Adipocyte (in vitro differentiated cells): ENCODE measurements at regions not wholly inside any gene's neighbourhood (a gene's known extent, or its start where the extent isn't known, plus 50 kb on each side); places are given as distances from the start of the nearest gene placed in this dataset.
"Not testable (repeated sequence)": the region's sequence is repeated elsewhere in the genome, so short reads cannot be mapped to it uniquely, and the experiment has no call there.

Experiments used
- DNase-seq: peaks from one replicate; pipeline ENCODE4 v3.0.0-alpha.2; 2015; ENCODE audit warnings: low read depth
- H3K27me3 ChIP-seq: replicated peaks from 2 replicates; pipeline ENCODE4 v1.7.0; 2013; ENCODE audit warnings: mild to moderate bottlenecking, low read length, moderate library complexity; ENCODE audit not compliant: control insufficient read depth, insufficient read depth
- H3K36me3 ChIP-seq: 2 replicates; pipeline ENCODE4 v1.7.0; 2013; ENCODE audit warnings: low read length, mild to moderate bottlenecking, moderate library complexity; ENCODE audit not compliant: control insufficient read depth, insufficient read depth, severe bottlenecking
- H3K4me1 ChIP-seq: 2 replicates; pipeline ENCODE4 v1.7.0; 2013; ENCODE audit warnings: mild to moderate bottlenecking, low read length, moderate library complexity; ENCODE audit not compliant: control insufficient read depth, insufficient read depth
- H3K4me3 ChIP-seq: 2 replicates; pipeline ENCODE4 v1.7.0; 2013; ENCODE audit warnings: mild to moderate bottlenecking, low read length, moderate library complexity
- H3K9ac ChIP-seq: 2 replicates; pipeline ENCODE4 v1.7.0; 2013; ENCODE audit warnings: mild to moderate bottlenecking, low read length, moderate library complexity
- H3K9me3 ChIP-seq: 2 replicates; pipeline ENCODE4 v1.7.0; 2013; ENCODE audit warnings: mild to moderate bottlenecking, low read length, moderate library complexity; ENCODE audit not compliant: control insufficient read depth

GRCh38 chr10:91745090-91745831 lies 53.0 kb upstream of the TNKS2 start:
- Histone ChIP-seq H3K4me3 (no peak overlapping the region), H3K36me3 (no peaks in the 10 kb centered on the region), H3K9ac (no peak overlapping the region), H3K9me3 (no peaks in the 10 kb centered on the region), H3K27me3 (no peaks in the 10 kb centered on the region), H3K4me1 (no peaks in the 10 kb centered on the region)
- DNase-seq, result no peak

GRCh38 chr10:91743465-91743864 lies 54.8 kb upstream of the TNKS2 start:
- Histone ChIP-seq H3K9ac (no peak overlapping the region), H3K9me3 (peaks cover 6% of the 10 kb centered on the region), H3K4me3 (no peak overlapping the region), H3K36me3 (no peaks in the 10 kb centered on the region), H3K27me3 (peaks cover 3% of the 10 kb centered on the region), H3K4me1 (no peaks in the 10 kb centered on the region)
- DNase-seq, result no peak

DNA sequence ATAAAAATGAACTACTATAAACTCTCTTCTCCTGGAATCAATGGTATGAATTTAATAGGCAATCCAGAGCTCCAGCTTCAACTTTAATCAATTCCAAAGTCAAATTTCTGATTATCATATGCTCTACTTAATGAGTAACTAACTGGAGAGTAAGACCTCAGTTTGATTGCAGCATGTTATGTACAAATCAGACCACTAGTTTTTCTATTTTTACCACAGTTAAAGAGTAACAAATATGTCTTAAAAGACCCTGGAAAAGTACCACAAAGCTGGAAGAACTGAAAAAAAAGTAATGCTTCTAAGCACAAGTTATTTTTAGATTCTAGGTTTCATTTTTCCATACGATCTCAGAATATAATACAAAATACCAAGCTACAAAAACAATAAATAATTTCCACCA lies 56.0 kb upstream of the TNKS2 start:
- H3K4me1 ChIP-seq, result no peaks in the 10 kb centered on the region
- H3K4me3 ChIP-seq, result no peak overlapping the region
- peak; percentile 20 for DNase-seq
- H3K27me3 ChIP-seq, result peaks cover 13% of the 10 kb centered on the region
- H3K36me3 ChIP-seq, result no peaks in the 10 kb centered on the region
- peaks cover 8% of the 10 kb centered on the region for H3K9me3 ChIP-seq
- H3K9ac ChIP-seq, result no peak overlapping the region

DNA sequence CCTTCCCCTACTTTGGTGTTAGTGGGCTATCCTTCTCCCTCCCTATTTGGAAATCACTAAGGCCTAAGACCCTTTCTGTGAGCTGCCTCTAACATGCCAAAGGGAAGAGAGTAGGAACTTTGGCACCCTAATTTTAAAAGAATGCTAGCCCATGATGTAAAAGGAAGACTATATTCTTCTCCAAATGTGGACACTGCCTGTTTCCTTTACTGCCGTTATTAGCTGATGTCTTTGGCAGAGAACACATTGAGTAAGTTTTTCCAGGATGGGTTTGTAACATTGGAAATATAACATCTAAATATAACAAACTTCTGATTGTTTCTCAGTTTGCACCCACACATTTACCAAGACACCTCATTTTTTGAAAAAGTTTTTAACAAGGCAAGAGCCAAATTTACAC lies 56.9 kb upstream of the TNKS2 start:
- Histone ChIP-seq H3K27me3 (peaks cover 20% of the 10 kb centered on the region), H3K9me3 (peaks cover 8% of the 10 kb centered on the region), H3K36me3 (no peaks in the 10 kb centered on the region), H3K9ac (no peak overlapping the region), H3K4me3 (no peak overlapping the region), H3K4me1 (no peaks in the 10 kb centered on the region)
- no peak for DNase-seq

- Histone ChIP-seq H3K9ac (no peak overlapping the region), H3K27me3 (peaks cover 26% of the 10 kb centered on the region), H3K9me3 (peaks cover 11% of the 10 kb centered on the region), H3K36me3 (no peaks in the 10 kb centered on the region), H3K4me3 (no peak overlapping the region), H3K4me1 (no peaks in the 10 kb centered on the region)
- DNase-seq, result no peak
These were observed 57.8 kb upstream of the TNKS2 start for GRCh38 chr10:91740353-91740924.

- not testable (repeated sequence) for DNase-seq, H3K4me3 ChIP-seq, H3K9me3 ChIP-seq, H3K36me3 ChIP-seq, H3K4me1 ChIP-seq, H3K9ac ChIP-seq
- H3K27me3 ChIP-seq, result peaks cover 15% of the 10 kb centered on the region
These were observed 66.0 kb upstream of the TNKS2 start for GRCh38 chr10:91732265-91732664.

GRCh38 chr10:91729339-91729738 lies 68.9 kb upstream of the TNKS2 start:
- DNase-seq, H3K4me1 ChIP-seq, H3K9me3 ChIP-seq: not testable (repeated sequence)

GRCh38 chr10:91726355-91726754 lies 71.9 kb upstream of the TNKS2 start:
- DNase-seq, result no peak
- H3K4me1 ChIP-seq, result no peaks in the 10 kb centered on the region

More at GRCh38 chr10:91729339-91729738, 68.9 kb upstream of the TNKS2 start:
- not testable (repeated sequence) for H3K36me3 ChIP-seq, H3K27me3 ChIP-seq, H3K9ac ChIP-seq, H3K4me3 ChIP-seq

GRCh38 chr10:91724933-91725332 lies 73.3 kb upstream of the TNKS2 start:
- DNase-seq, result no peak
- no peaks in the 10 kb centered on the region for H3K36me3 ChIP-seq
- H3K4me1 ChIP-seq, result no peaks in the 10 kb centered on the region
- peaks cover 7% of the 10 kb centered on the region for H3K27me3 ChIP-seq
- peaks cover 6% of the 10 kb centered on the region for H3K9me3 ChIP-seq
- H3K4me3 ChIP-seq, result no peak overlapping the region
- no peak overlapping the region for H3K9ac ChIP-seq

More at GRCh38 chr10:91726355-91726754, 71.9 kb upstream of the TNKS2 start:
- H3K9me3 ChIP-seq, result peaks cover 6% of the 10 kb centered on the region
- H3K36me3 ChIP-seq, result no peaks in the 10 kb centered on the region
- no peak overlapping the region for H3K4me3 ChIP-seq
- H3K9ac ChIP-seq, result no peak overlapping the region
- peaks cover 7% of the 10 kb centered on the region for H3K27me3 ChIP-seq

DNA sequence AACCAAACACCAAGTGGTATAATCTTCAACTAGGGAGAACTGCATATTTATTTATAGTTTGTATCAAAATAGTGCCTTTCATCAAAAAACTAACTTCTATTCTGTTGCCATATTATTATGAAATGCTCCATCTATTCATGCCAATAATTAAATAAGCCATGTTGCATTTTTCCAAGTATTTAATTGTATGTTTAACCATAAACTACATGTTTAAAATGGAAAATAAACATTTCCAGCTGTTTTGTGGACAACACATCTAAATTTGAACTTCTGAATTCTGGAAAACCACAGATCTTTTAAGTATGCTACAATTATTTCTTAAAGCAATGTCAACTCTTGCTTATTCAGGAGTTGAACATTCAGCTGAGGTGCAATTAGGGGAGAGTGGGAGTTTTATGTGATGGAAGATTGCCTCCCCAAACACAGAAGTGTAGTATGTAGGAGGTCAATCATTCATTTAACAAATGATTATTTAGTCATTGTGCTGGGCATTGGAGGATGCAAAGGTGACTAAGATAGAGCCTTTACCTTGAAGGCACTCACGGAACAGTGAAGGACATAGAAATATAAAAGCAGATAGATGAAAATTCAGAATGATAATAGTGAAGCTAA lies 80.7 kb upstream of the PPP1R3C start:
- H3K9me3 ChIP-seq, result no peaks in the 10 kb centered on the region
- H3K36me3 ChIP-seq, result no peaks in the 10 kb centered on the region
- H3K4me1 ChIP-seq, result peaks cover 17% of the 10 kb centered on the region
- H3K27me3 ChIP-seq, result no peaks in the 10 kb centered on the region
- peak; percentile 24 for DNase-seq
- H3K4me3 ChIP-seq, result no peak overlapping the region
- no peak overlapping the region for H3K9ac ChIP-seq

DNA sequence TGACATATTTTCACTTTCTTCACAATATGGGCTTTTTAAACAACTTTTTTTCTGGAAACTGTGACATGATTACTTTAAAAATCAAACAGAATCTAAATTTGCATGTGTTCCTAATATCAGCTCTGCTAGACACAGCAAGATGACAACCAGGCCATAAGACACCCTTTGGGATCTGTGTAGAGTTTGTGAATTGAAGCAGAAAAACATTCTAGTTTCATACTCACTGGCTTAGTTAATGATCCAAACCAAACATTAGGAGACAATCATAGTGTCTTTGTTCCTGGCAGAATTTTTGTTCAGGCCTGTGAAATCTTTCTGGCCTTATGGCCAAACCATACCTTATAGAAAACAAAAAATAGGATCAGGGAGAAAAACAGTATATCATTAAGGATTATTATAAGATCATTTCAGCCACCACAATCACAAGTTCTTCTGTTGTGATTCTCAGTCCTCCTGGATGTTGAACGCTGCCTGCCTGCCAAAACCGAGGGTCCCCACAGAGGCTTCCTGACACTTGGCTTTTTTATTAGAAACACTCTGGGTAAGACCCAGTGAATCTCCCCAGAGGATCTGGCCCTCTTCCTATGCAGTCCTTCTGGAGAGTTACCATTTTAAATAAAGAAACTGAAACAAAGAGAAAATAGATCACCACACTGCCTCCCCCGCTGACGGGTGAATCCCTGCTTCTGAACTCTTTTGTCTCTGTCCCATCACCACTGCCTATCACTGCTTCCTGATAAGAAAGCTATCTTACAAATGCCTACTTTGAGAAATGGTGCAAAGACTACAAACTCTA lies 79.2 kb upstream of the PPP1R3C start:
- Histone ChIP-seq H3K9me3 (no peaks in the 10 kb centered on the region), H3K4me3 (peak overlapping the region; percentile 52), H3K27me3 (no peaks in the 10 kb centered on the region), H3K9ac (peak overlapping the region; percentile 43), H3K4me1 (peaks cover 17% of the 10 kb centered on the region), H3K36me3 (no peaks in the 10 kb centered on the region)
- no peak for DNase-seq
